Smooth muscle cell (in vitro differentiated cells): ENCODE measurements at regions not wholly inside any gene's neighbourhood (a gene's known extent, or its start where the extent isn't known, plus 50 kb on each side); places are given as distances from the start of the nearest gene placed in this dataset.
A peak's percentile ranks its signal among the peaks of the same experiment; 100 is the strongest.

Experiments
- DNase-seq: peaks from one replicate; lab custom pipeline; 2025; ENCODE audit not compliant: unreplicated experiment; lab: John Stamatoyannopoulos, UW
- H2AFZ ChIP-seq: fragments of 200-600 bp; sonication (generic); 2 replicates; pipeline ENCODE4 v1.6.0; 2016; ENCODE audit warnings: antibody characterized with exemption, low read depth, mild to moderate bottlenecking
- H3F3A ChIP-seq: fragments of 200-600 bp; sonication (generic); 2 replicates; pipeline ENCODE4 v1.6.0; 2017; ENCODE audit warnings: antibody characterized with exemption, low read depth
- H3K27ac ChIP-seq: fragments of 200-600 bp; sonication (generic); 2 replicates; pipeline ENCODE4 v1.5.1; 2016; ENCODE audit warnings: low read depth, mild to moderate bottlenecking
- H3K27me3 ChIP-seq: fragments of 200-600 bp; sonication (generic); 2 replicates; pipeline ENCODE4 v1.6.1; 2016; ENCODE audit warnings: low read depth, mild to moderate bottlenecking
- H3K36me3 ChIP-seq: fragments of 200-600 bp; sonication (generic); 2 replicates; pipeline ENCODE4 v1.5.1; 2016; ENCODE audit warnings: low read depth
- H3K4me1 ChIP-seq: fragments of 200-600 bp; sonication (generic); 2 replicates; pipeline ENCODE4 v1.5.1; 2016; ENCODE audit warnings: low read depth
- H3K4me2 ChIP-seq: fragments of 200-600 bp; sonication (generic); 2 replicates; pipeline ENCODE4 v1.6.0; 2016; ENCODE audit warnings: mild to moderate bottlenecking
- H3K4me3 ChIP-seq: fragments of 200-600 bp; sonication (generic); 2 replicates; pipeline ENCODE4 v1.5.1; 2016; ENCODE audit warnings: mild to moderate bottlenecking
- H3K79me2 ChIP-seq: fragments of 200-600 bp; sonication (generic); 2 replicates; pipeline ENCODE4 v1.6.0; 2016; ENCODE audit warnings: low read depth, mild to moderate bottlenecking
- H3K9ac ChIP-seq: fragments of 200-600 bp; sonication (generic); 2 replicates; pipeline ENCODE4 v1.6.0; 2016; ENCODE audit warnings: low read depth
- H3K9me3 ChIP-seq: fragments of 200-600 bp; sonication (generic); replicated peaks from 2 replicates; pipeline ENCODE4 v1.5.1; 2016; ENCODE audit warnings: low read depth
- H4K20me1 ChIP-seq: fragments of 200-600 bp; sonication (generic); 2 replicates; pipeline ENCODE4 v1.6.0; 2016; ENCODE audit warnings: low read depth
- WGBS: methylation state at CpG from one replicate; pipeline ENCODE4 v1.1.7; 2016; ENCODE audit warnings: low lambda C conversion rate; 5-methylcytosine and 5-hydroxymethylcytosine counted together
- TF ChIP-seq, protein P1 (sequence below): fragments of 200-600 bp; sonication (generic); IDR thresholded peaks from 2 replicates; pipeline ENCODE4 v1.5.1; 2017; ENCODE audit warnings: borderline replicate concordance, mild to moderate bottlenecking, antibody characterized with exemption; ENCODE audit not compliant: insufficient read depth, poor library complexity, severe bottlenecking

DNA sequence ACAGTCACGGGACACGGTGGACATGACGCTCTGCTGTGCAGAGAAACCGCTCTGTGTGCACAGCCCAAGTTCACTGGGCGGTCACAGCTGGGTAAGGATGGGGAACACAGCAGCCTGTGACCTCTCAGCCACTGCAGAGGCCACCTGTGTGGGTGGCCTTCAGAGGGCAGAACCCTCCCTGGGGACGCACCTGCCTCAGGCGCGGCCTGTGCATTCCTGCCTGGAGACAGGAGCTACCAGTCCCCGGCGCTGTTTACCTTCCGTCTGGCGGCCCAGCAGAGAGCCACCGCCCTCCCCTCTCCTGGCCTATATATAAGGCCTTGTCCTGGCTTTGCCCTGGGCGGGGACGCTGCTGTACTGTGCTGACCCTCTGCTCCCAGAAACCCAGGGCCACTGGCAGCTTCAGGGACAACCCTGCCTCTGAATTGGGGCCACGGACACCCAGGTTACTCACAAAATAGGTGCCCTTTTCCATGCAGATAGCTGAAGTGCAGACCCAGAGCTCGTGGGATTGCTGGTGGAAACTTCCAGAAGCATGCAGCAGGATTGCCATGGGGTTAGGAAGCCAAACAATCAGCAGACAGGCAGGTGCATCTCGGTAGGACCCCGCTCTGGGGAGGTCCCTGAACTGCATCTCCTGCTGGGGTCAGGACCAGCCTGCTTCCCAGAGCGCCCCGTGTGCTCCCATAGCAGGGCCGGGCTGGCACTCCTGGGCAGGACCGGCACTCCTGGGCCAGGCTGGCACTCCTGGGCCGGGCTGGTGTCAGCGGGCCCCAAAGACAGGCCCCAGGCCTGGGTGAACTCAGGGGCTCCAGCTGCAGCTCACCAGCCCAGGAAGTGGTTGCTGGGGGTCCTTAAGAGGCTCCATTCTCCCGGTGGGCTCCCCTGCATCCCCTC, 83.6 kb downstream of the SIK1 start:
- Histone ChIP-seq H2AFZ (no peak overlapping the region), H3K9me3 (no peaks in the 10 kb centered on the region), H3F3A (no peaks in the 10 kb centered on the region), H3K27me3 (no peaks in the 10 kb centered on the region), H3K79me2 (no peaks in the 10 kb centered on the region), H3K4me1 (peaks cover 4% of the 10 kb centered on the region), H3K27ac (no peak overlapping the region), H3K4me3 (no peak overlapping the region), H3K9ac (no peak overlapping the region), H3K36me3 (no peaks in the 10 kb centered on the region), H4K20me1 (no peaks in the 10 kb centered on the region), H3K4me2 (no peak overlapping the region)
- WGBS, result 83% methylated on average over 26 of the region's 26 CpGs
- no peak for DNase-seq
- TF ChIP-seq, protein P1, sequence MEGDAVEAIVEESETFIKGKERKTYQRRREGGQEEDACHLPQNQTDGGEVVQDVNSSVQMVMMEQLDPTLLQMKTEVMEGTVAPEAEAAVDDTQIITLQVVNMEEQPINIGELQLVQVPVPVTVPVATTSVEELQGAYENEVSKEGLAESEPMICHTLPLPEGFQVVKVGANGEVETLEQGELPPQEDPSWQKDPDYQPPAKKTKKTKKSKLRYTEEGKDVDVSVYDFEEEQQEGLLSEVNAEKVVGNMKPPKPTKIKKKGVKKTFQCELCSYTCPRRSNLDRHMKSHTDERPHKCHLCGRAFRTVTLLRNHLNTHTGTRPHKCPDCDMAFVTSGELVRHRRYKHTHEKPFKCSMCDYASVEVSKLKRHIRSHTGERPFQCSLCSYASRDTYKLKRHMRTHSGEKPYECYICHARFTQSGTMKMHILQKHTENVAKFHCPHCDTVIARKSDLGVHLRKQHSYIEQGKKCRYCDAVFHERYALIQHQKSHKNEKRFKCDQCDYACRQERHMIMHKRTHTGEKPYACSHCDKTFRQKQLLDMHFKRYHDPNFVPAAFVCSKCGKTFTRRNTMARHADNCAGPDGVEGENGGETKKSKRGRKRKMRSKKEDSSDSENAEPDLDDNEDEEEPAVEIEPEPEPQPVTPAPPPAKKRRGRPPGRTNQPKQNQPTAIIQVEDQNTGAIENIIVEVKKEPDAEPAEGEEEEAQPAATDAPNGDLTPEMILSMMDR, result no peak

DNA sequence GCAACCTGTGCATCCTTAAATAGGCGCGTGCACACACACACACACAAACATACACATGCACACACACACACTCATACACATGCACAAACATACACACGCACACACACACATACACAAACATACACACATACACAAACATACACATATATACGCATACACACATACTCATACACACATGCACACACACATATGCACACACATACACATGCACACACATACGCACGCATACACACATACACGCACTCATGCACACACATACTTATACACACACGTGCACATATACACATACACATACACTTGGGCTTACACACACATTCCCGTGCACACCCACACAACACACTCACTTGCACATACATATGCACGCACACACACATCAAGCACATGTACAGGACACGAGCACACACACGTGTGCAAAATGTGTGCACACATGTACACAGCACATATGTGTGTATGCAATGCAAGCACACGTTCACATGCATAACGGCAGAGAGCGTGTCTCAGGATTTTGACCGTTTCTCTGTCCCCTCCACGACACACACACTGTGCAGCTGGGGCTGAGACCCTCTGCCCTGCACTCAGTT, 84.5 kb downstream of the SIK1 start:
- DNase-seq, result no peak
- Histone ChIP-seq H3K79me2 (no peaks in the 10 kb centered on the region), H3K27me3 (no peaks in the 10 kb centered on the region), H3F3A (no peaks in the 10 kb centered on the region), H3K4me2 (no peak overlapping the region), H2AFZ (no peak overlapping the region), H4K20me1 (no peaks in the 10 kb centered on the region), H3K4me1 (peaks cover 4% of the 10 kb centered on the region), H3K27ac (no peak overlapping the region), H3K36me3 (no peaks in the 10 kb centered on the region), H3K9ac (no peak overlapping the region), H3K4me3 (no peak overlapping the region), H3K9me3 (no peaks in the 10 kb centered on the region)
- 97% methylated on average over 17 of the region's 17 CpGs for WGBS
- TF ChIP-seq, protein P1, result no peak

DNA sequence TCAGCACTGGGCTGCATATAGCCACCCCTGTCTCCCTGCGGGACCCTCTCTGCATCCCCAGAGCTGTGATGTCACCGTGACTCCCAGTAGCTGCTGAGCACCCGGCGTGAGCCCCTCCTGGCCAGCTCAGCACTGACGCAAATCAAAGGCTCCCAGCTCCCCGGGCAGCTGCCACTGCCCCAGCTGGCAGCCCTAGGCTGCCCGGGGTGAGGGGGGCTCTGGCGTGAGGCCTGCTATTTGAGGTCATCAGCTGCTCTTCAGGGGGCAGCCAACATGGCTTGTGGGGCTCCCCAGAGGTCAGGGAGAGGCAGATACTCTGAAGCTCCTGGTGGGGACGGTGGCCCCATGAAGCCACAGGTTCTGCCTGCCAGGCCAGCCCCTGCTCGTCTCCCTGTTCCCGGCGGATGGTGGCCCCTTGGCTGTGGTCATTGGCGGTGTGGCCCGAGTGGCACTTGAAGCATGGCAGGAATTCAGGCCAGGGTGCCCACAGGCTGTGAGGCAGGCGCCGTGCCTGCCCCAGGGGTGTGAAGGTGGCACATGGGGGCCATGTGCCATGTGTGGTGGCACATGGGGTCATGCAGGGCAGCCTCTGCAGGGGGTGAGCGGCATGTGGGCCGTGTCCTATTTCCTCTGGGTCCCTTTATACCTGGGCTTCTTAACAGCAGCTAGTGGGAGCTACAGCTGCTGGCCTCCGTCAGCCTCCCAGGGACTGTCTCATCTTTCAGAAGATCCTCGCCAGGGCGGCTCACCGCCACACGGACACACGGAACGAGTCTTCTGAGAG, 85.4 kb downstream of the SIK1 start:
- H3K79me2 ChIP-seq, result no peaks in the 10 kb centered on the region
- H3K4me1 ChIP-seq, result peaks cover 4% of the 10 kb centered on the region
- no peak overlapping the region for H3K4me3 ChIP-seq
- no peaks in the 10 kb centered on the region for H3K36me3 ChIP-seq
- DNase-seq, result no peak
- no peaks in the 10 kb centered on the region for H3F3A ChIP-seq
- H3K9ac ChIP-seq, result peak overlapping the region; percentile 83
- no peaks in the 10 kb centered on the region for H3K27me3 ChIP-seq
- H3K9me3 ChIP-seq, result no peaks in the 10 kb centered on the region
- H2AFZ ChIP-seq, result no peak overlapping the region
- TF ChIP-seq, protein P1, result no peak
- H4K20me1 ChIP-seq, result no peaks in the 10 kb centered on the region
- WGBS, result 85% methylated on average over 25 of the region's 25 CpGs
- peak overlapping the region; percentile 76 for H3K27ac ChIP-seq
- H3K4me2 ChIP-seq, result peak overlapping the region; percentile 57
